ENCODE measurements at regions not wholly inside any gene's neighbourhood (a gene's known extent, or its start where the extent isn't known, plus 50 kb on each side); places are given as distances from the start of the nearest gene placed in this dataset.
"Not testable (repeated sequence)": the region's sequence is repeated elsewhere in the genome, so short reads cannot be mapped to it uniquely, and the experiment has no call there.

- no peak for DNase-seq
These were observed 1956.8 kb upstream of the PCDH10 start for GRCh38 chr4:131192318-131192717.

GRCh38 chr4:131207589-131207988 is 1941.5 kb upstream of the PCDH10 start:
- DNase-seq, result no peak

GRCh38 chr4:131248314-131248713 is 1900.8 kb upstream of the PCDH10 start:
- no peak for DNase-seq

- no peak for DNase-seq
These were observed 1897.8 kb upstream of the PCDH10 start for GRCh38 chr4:131251321-131251720.

GRCh38 chr4:131257241-131257640 is 1891.9 kb upstream of the PCDH10 start:
- no peak for DNase-seq

- no peak for DNase-seq
These were observed 1890.7 kb upstream of the PCDH10 start for GRCh38 chr4:131258361-131258760.

GRCh38 chr4:131288441-131288840 is 1860.7 kb upstream of the PCDH10 start:
- DNase-seq, result no peak

- DNase-seq, result no peak
These were observed 1852.9 kb upstream of the PCDH10 start for GRCh38 chr4:131296192-131296591.

- DNase-seq, result no peak
These were observed 1847.0 kb upstream of the PCDH10 start for GRCh38 chr4:131302108-131302507.

- DNase-seq, result no peak
These were observed 1844.4 kb upstream of the PCDH10 start for GRCh38 chr4:131304686-131305085.

- DNase-seq, result no peak
These were observed 1839.5 kb upstream of the PCDH10 start for GRCh38 chr4:131309628-131310027.

- DNase-seq, result no peak
These were observed 1833.0 kb upstream of the PCDH10 start for GRCh38 chr4:131316086-131316485.

- DNase-seq, result no peak
These were observed 1811.2 kb upstream of the PCDH10 start for GRCh38 chr4:131337936-131338335.

GRCh38 chr4:131339137-131339536 is 1810.0 kb upstream of the PCDH10 start:
- DNase-seq, result no peak

- DNase-seq, result no peak
These were observed 1804.3 kb upstream of the PCDH10 start for GRCh38 chr4:131344761-131345160.

- no peak for DNase-seq
These were observed 1801.3 kb upstream of the PCDH10 start for GRCh38 chr4:131347816-131348215.

- DNase-seq, result no peak
These were observed 1800.8 kb upstream of the PCDH10 start for GRCh38 chr4:131348263-131348662.

GRCh38 chr4:131352371-131352770 is 1796.7 kb upstream of the PCDH10 start:
- not testable (repeated sequence) for DNase-seq

GRCh38 chr4:131366714-131367113 is 1782.4 kb upstream of the PCDH10 start:
- DNase-seq, result no peak

GRCh38 chr4:131367441-131367840 is 1781.7 kb upstream of the PCDH10 start:
- no peak for DNase-seq

- no peak for DNase-seq
These were observed 1778.2 kb upstream of the PCDH10 start for GRCh38 chr4:131370846-131371245.

GRCh38 chr4:131381055-131381454 is 1768.0 kb upstream of the PCDH10 start:
- no peak for DNase-seq

- DNase-seq, result no peak
These were observed 1766.3 kb upstream of the PCDH10 start for GRCh38 chr4:131382839-131383238.

- DNase-seq, result no peak
These were observed 1760.8 kb upstream of the PCDH10 start for GRCh38 chr4:131388277-131388676.

GRCh38 chr4:131408102-131408501 is 1741.0 kb upstream of the PCDH10 start:
- DNase-seq, result no peak

GRCh38 chr4:131411393-131411792 is 1737.7 kb upstream of the PCDH10 start:
- DNase-seq, result no peak

Measured in NCI-H1048 (cell line).